ENCODE measurements at regions not wholly inside any gene's neighbourhood (a gene's known extent, or its start where the extent isn't known, plus 50 kb on each side); places are given as distances from the start of the nearest gene placed in this dataset.
"Not testable (repeated sequence)": the region's sequence is repeated elsewhere in the genome, so short reads cannot be mapped to it uniquely, and the experiment has no call there.

DNA sequence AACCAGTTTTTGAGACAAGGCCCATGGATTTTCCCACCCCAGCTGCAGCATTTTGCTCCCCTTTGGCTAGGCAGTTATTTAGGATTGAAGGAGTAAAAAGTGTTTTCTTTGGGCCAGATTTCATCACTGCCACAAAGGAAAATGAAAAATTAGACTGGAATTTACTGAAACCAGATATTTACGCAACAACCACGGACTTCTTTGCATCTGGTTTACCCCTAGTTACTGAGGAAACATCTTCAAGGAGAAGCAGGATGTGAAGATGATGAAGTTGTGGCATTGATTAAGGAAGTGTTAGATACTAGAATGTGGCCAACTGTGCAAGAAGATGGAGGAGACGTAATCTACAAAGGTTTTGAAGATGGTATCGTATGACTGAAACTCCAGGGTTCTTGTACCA lies 165.2 kb upstream of the MYRIP start:
- DNase-seq: no peak
- Histone ChIP-seq H3K4me1 (no peaks in the 10 kb centered on the region), H3K4me3 (ENCODE audit: low read depth, low read length) (no peak overlapping the region), H3K36me3 (ENCODE audit: control insufficient read depth, insufficient read depth, low read length) (no peaks in the 10 kb centered on the region), H3K27me3 (replicated peaks; ENCODE audit: control insufficient read depth, insufficient read depth, low read length) (no peaks in the 10 kb centered on the region), H3K9me3 (no peaks in the 10 kb centered on the region)
- no TSS peak for BruUV-seq (replicated peaks)
- ChIA-PET POLR2A (no interaction called here), CTCF (no interaction called here)
- peaks cover 6% of the 10 kb centered on the region for H3K27me3 Mint-ChIP-seq (ENCODE audit: insufficient read depth, unreplicated experiment)
- H3K4me1 Mint-ChIP-seq (ENCODE audit: low read depth, unreplicated experiment): no peaks in the 10 kb centered on the region
- no peak overlapping the region for H3K4me3 Mint-ChIP-seq (ENCODE audit: unreplicated experiment)
- TF ChIP-seq, protein P1, sequence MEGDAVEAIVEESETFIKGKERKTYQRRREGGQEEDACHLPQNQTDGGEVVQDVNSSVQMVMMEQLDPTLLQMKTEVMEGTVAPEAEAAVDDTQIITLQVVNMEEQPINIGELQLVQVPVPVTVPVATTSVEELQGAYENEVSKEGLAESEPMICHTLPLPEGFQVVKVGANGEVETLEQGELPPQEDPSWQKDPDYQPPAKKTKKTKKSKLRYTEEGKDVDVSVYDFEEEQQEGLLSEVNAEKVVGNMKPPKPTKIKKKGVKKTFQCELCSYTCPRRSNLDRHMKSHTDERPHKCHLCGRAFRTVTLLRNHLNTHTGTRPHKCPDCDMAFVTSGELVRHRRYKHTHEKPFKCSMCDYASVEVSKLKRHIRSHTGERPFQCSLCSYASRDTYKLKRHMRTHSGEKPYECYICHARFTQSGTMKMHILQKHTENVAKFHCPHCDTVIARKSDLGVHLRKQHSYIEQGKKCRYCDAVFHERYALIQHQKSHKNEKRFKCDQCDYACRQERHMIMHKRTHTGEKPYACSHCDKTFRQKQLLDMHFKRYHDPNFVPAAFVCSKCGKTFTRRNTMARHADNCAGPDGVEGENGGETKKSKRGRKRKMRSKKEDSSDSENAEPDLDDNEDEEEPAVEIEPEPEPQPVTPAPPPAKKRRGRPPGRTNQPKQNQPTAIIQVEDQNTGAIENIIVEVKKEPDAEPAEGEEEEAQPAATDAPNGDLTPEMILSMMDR (IDR thresholded peaks at IDR 0.05; ENCODE audit: insufficient read depth in 1 of 2, low read depth in 1 of 2, low read length in 1 of 2, severe bottlenecking in 1 of 2, unreplicated experiment in 1 of 2): no peak
- H3K27ac Mint-ChIP-seq (ENCODE audit: unreplicated experiment): no peak overlapping the region
- no peaks in the 10 kb centered on the region for H3K36me3 Mint-ChIP-seq (ENCODE audit: insufficient read depth, unreplicated experiment)
- intact Hi-C loops (cut with micrococcal nuclease; ENCODE audit: unreplicated experiment): no loop called here
- H3K9me3 Mint-ChIP-seq (ENCODE audit: unreplicated experiment): no peaks in the 10 kb centered on the region

DNA sequence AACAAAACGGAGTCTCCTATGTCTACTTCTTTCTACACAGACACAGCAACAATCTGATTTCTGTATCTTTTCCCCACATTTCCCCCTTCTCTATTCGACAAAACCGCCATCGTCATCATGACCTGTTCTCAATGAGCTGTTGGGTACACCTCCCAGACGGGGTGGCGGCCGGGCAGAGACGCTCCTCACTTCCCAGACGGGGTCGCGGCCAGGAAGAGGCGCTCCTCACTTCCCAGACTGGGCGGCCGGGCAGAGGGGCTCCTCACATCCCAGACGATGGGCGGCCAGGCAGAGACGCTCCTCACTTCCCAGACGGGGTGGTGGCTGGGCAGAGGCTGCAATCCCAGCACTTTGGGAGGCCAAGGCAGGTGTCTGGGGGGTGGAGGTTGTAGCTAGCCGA lies 158.2 kb upstream of the MYRIP start:
- POLR2A ChIA-PET; BruUV-seq (replicated peaks); H3K4me3 ChIP-seq (ENCODE audit: low read depth, low read length); H3K9me3 ChIP-seq; H3K4me1 ChIP-seq; H3K36me3 Mint-ChIP-seq (ENCODE audit: insufficient read depth, unreplicated experiment); H3K4me1 Mint-ChIP-seq (ENCODE audit: low read depth, unreplicated experiment); H3K36me3 ChIP-seq (ENCODE audit: control insufficient read depth, insufficient read depth, low read length); H3K27me3 Mint-ChIP-seq (ENCODE audit: insufficient read depth, unreplicated experiment); H3K27me3 ChIP-seq (replicated peaks; ENCODE audit: control insufficient read depth, insufficient read depth, low read length); CTCF ChIA-PET; H3K27ac Mint-ChIP-seq (ENCODE audit: unreplicated experiment); DNase-seq; H3K9me3 Mint-ChIP-seq (ENCODE audit: unreplicated experiment); H3K4me3 Mint-ChIP-seq (ENCODE audit: unreplicated experiment); intact Hi-C loops (cut with micrococcal nuclease; ENCODE audit: unreplicated experiment): not testable (repeated sequence)

DNA sequence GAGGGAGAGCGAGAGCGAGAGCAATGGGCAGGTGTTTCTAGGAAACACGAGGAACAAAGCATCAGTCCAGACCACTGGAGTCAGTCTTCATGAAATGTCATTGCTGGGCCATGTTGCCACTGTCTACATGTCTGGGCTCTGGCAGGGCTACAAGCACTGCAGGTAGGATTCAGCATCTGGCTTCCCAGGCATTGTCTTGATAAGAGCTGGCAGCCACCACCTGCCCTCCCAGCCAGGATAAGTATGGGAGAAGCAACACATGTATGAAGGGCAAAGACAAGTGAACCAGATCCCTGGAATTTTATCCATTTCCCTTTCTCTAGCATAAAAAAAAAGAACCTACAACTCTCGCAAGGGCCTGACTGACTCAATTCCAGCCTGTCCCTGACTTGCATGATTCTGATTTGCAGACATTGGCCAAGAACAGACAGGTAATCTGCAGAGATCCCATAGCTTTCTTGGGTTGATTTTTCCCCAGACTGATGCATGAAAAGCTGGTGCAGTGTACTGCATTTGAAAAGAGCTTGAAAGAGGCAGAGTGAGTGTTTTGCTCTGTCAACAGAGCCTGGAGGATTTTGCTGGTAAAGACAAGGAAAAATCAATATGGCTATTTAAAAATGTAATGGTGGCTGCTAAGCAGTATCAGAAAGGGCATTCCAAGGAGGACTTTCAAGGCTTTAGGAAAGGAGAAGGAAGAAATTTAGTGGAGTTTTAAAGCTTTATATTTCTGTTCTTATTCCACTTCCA lies 157.2 kb upstream of the MYRIP start:
- no TSS peak for BruUV-seq (replicated peaks)
- ChIA-PET CTCF (no interaction called here), POLR2A (no interaction called here)
- Mint-ChIP-seq H3K27me3 (ENCODE audit: insufficient read depth, unreplicated experiment) (peaks cover 3% of the 10 kb centered on the region), H3K4me3 (ENCODE audit: unreplicated experiment) (no peak overlapping the region), H3K9me3 (ENCODE audit: unreplicated experiment) (no peaks in the 10 kb centered on the region), H3K27ac (ENCODE audit: unreplicated experiment) (no peak overlapping the region), H3K36me3 (ENCODE audit: insufficient read depth, unreplicated experiment) (no peaks in the 10 kb centered on the region), H3K4me1 (ENCODE audit: low read depth, unreplicated experiment) (no peaks in the 10 kb centered on the region)
- no peaks in the 10 kb centered on the region for H3K27me3 ChIP-seq (replicated peaks; ENCODE audit: control insufficient read depth, insufficient read depth, low read length)
- TF ChIP-seq, protein P1 (IDR thresholded peaks at IDR 0.05; ENCODE audit: insufficient read depth in 1 of 2, low read depth in 1 of 2, low read length in 1 of 2, severe bottlenecking in 1 of 2, unreplicated experiment in 1 of 2): no peak
- H3K9me3 ChIP-seq: no peaks in the 10 kb centered on the region
- DNase-seq: no peak
- no peaks in the 10 kb centered on the region for H3K36me3 ChIP-seq (ENCODE audit: control insufficient read depth, insufficient read depth, low read length)
- no peak overlapping the region for H3K4me3 ChIP-seq (ENCODE audit: low read depth, low read length)
- H3K4me1 ChIP-seq: no peaks in the 10 kb centered on the region
- intact Hi-C loops (cut with micrococcal nuclease; ENCODE audit: unreplicated experiment): no loop called here

DNA sequence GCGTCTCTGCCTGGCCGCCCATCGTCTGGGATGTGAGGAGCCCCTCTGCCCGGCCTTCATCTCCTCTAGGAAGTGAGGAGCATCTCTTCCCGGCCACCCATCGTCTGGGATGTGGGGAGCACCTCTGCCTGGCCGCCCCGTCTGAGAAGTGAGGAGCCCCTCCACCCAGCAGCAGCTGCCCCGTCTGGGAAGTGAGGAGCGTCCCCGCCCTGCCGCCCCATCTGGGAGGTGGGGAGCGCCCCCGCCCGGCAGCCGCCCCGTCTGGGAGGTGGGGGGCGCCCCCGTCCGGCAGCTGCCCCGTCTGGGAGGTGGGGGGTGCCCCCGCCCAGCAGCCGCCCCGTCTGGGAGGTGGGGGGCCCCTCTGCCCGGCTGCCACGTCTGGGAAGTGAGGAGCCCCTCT lies 153.7 kb upstream of the MYRIP start:
- CTCF ChIA-PET; POLR2A ChIA-PET; H3K4me1 ChIP-seq; H3K4me3 ChIP-seq (ENCODE audit: low read depth, low read length); H3K36me3 Mint-ChIP-seq (ENCODE audit: insufficient read depth, unreplicated experiment); H3K36me3 ChIP-seq (ENCODE audit: control insufficient read depth, insufficient read depth, low read length); H3K27ac Mint-ChIP-seq (ENCODE audit: unreplicated experiment); H3K9me3 ChIP-seq; DNase-seq; BruUV-seq (replicated peaks); intact Hi-C loops (cut with micrococcal nuclease; ENCODE audit: unreplicated experiment); H3K27me3 Mint-ChIP-seq (ENCODE audit: insufficient read depth, unreplicated experiment); H3K4me1 Mint-ChIP-seq (ENCODE audit: low read depth, unreplicated experiment); H3K4me3 Mint-ChIP-seq (ENCODE audit: unreplicated experiment); H3K9me3 Mint-ChIP-seq (ENCODE audit: unreplicated experiment); H3K27me3 ChIP-seq (replicated peaks; ENCODE audit: control insufficient read depth, insufficient read depth, low read length): not testable (repeated sequence)

Data from Caco-2 (cell line).